Dedifferentiated amniotic fluid mesenchymal stem cell (primary cell): ENCODE measurements at regions not wholly inside any gene's neighbourhood (a gene's known extent, or its start where the extent isn't known, plus 50 kb on each side); places are given as distances from the start of the nearest gene placed in this dataset.

Experiments used
- DNase-seq: peaks from one replicate; pipeline ENCODE4 v3.0.0-alpha.2; 2016; ENCODE audit errors: extremely low spot score

DNA sequence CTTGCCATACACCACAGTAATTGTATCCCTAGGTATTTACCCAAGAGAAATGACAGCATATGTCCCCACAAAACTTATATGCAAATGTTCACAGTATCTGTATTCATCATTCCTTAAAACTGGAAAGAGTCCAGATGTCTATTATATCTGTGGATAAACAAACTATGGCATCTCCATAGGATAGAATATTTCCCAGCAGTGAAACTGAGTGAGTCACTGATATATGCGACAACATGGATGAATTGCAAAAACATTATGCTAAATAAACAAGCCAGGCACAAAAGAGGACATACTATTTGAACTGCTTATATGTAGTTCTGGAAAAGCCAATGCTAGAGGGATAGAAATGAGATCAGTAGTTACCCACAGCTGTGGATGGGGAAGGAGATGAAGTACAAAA is 359.4 kb upstream of the DSEL start:
- DNase-seq: no peak

- DNase-seq: no peak
Measured at GRCh38 chr18:67875060-67875459, 358.5 kb upstream of the DSEL start.

- DNase-seq: no peak
Measured at GRCh38 chr18:67865400-67865799, 348.9 kb upstream of the DSEL start.

DNA sequence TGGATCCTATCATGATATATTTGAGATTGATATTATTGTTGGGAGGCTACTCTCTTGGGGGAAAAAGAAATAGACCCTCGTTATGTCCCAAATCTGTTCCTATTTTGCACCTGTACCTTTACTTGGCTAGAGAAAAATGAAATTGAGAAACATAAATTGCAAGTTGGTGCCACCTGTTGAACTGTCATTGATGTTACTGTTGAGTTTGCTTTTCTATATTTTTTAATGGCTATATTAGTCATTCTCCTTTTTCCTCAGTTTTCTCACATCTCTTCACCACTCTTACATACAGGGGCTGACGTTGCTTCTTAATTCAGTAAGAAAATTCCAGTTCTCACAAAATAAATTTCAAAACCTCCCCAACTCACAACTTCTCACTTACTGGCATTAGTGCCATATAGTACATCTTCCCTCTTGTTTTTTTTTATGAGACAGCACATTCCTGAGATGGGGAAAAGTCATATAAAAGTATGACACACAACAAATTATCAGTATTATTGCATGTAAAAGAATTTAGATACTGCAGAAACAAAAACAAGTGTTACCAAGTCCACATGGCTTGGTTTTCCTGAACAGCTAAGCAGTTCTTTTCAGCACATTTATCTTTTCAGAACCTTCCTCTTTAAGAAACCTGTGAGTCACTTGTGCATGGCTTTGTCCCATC is 348.3 kb upstream of the DSEL start:
- no peak for DNase-seq

- peak; percentile 30 for DNase-seq
Measured at GRCh38 chr18:67862069-67862468, 345.5 kb upstream of the DSEL start.

DNA sequence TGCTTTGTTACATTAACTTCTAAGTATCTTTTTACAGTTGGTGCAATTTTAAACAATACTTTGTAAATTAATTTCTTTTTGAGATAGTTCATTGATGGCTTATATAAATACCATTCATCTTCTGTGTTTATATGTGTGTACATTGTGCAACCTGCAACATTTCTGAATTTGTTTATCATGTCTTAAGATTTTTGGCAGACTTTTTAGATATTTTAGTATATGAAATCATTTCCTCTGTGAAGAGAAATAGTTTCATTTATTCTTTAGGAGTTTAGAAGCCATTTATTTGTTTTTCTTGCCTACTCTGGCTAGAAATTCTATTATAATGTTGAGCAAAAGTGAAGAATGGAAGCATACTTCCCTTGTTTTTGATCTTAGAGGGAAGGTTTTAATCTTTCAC is 337.8 kb upstream of the DSEL start:
- peak; percentile 60 for DNase-seq

DNA sequence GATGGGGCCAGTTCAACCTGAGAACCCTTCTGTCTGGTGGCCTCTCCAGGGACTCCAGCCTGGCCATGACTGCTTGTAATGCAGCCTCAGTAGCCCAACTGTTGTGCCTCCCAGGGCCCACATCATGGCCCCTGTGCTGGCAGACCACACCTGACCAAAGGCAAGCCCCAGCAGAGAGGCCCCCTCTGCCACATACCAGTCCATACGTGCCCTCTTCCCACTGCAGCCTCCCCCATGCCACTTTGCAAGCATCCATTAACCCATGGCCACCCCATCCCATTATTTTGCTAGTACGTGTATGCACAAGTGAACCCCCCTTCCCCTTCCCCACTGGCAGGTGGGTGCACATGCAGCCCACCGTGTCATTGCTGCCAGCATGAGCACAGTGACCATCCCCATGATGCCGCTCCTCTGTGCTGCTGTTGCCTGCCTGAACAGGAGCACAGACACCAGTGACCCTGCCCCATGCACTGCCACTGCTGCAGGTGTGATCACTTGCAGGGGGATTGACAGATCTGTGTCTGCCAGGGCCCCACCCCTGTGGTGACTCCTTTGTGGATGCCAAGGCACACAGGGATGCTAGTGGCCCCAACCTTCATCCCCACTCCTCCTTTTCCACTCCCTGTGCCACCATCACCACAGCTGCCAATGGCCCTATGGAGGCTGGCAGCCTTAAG is 330.0 kb upstream of the DSEL start:
- no peak for DNase-seq

DNA sequence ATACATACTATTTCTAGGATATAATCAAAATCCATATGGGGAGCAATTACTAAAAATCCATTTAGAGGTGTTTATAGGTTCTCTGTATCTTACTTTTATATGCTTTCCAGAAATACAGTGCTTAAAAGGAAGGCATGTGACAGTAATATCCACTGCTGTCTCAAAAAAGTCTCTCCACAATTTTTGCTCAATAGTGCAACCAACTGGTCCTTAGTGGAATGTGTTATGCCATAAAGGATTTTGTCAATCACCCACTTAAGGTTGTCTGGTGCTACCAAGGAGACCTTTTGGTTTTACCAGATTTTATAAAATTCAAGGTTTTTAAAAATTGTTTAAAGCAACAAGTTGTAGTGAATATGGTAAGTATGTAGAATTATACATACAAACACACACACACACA is 328.5 kb upstream of the DSEL start:
- DNase-seq: no peak

- no peak for DNase-seq
Measured at GRCh38 chr18:67840379-67840778, 323.9 kb upstream of the DSEL start.

GRCh38 chr18:67818432-67818831 is 301.9 kb upstream of the DSEL start:
- DNase-seq: no peak

- DNase-seq: no peak
Measured at GRCh38 chr18:67815280-67815679, 298.8 kb upstream of the DSEL start.

- no peak for DNase-seq
Measured at GRCh38 chr18:67813380-67814028, 297.0 kb upstream of the DSEL start.

- DNase-seq: no peak
Measured at GRCh38 chr18:67805261-67805660, 288.7 kb upstream of the DSEL start.

- no peak for DNase-seq
Measured at GRCh38 chr18:67794521-67794920, 278.0 kb upstream of the DSEL start.

GRCh38 chr18:67790527-67790926 is 274.0 kb upstream of the DSEL start:
- DNase-seq: no peak

DNA sequence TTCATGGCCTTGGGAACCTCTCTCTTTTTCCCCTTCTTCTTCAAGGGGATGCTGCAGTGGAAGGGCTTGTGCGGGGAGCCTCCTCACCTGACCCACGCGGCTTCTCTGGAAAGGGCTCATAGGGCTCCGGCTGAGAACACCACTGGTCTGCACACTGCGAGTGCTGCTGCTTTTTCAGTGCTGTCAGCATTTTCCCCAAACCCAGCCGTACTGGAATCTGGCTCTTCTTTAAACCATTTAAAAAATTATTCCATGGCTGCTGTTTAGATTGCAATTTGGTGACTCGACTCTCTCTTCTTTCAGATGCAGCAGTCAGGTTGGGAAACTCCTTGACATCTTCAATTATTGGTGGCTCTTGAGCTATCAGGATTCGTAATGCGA is 272.6 kb upstream of the DSEL start:
- no peak for DNase-seq

GRCh38 chr18:67788310-67789164 is 272.0 kb upstream of the DSEL start:
- no peak for DNase-seq

- peak; percentile 79 for DNase-seq
Measured at GRCh38 chr18:67783196-67783946, 266.9 kb upstream of the DSEL start.

- DNase-seq: no peak
Measured at GRCh38 chr18:67778016-67778415, 261.5 kb upstream of the DSEL start.

DNA sequence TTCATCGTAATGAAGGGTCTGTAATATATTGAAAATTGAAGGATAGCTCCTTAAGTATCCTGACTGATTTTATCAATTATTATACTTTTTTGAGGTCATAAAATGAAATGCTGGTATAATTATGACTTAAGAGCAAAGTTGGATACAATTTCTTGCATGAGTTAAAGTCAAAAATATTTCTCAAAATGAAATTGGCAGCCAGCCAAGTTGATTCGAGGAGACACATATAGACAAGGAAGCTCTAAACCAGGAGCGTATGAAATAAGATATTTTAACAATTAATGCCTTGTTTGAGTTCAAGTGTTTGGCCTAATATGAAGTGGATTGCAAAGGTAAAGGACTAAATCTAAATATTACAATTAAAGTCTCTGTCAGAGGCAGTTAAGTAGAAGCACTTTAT is 260.4 kb upstream of the DSEL start:
- DNase-seq: no peak

GRCh38 chr18:67771271-67771670 is 254.8 kb upstream of the DSEL start:
- DNase-seq: peak; percentile 22

GRCh38 chr18:67770520-67770919 is 254.0 kb upstream of the DSEL start:
- DNase-seq: no peak
